DND-41 (cell line): ENCODE measurements at regions not wholly inside any gene's neighbourhood (a gene's known extent, or its start where the extent isn't known, plus 50 kb on each side); places are given as distances from the start of the nearest gene placed in this dataset.
"Not testable (repeated sequence)": the region's sequence is repeated elsewhere in the genome, so short reads cannot be mapped to it uniquely, and the experiment has no call there.

Source experiments
- CTCF ChIP-seq: IDR thresholded peaks from 2 replicates; pipeline ENCODE4 v1.5.1; 2012; ENCODE audit warnings: borderline replicate concordance, low read length, moderate library complexity, mild to moderate bottlenecking; ENCODE audit not compliant: poor library complexity, severe bottlenecking; ENCODE audit errors: extremely low read depth
- EZH2 ChIP-seq: IDR thresholded peaks from 3 replicates; pipeline ENCODE4 v1.6.1; 2012; ENCODE audit warnings: borderline replicate concordance, low read depth, mild to moderate bottlenecking, moderate library complexity, low read length, inconsistent platforms; ENCODE audit not compliant: severe bottlenecking

GRCh38 chr12:8320791-8321370 lies 93.5 kb upstream of the FAM90A1 start:
- TF ChIP-seq CTCF, EZH2: not testable (repeated sequence)
